Medulla oblongata (tissue), 1 donor: ENCODE measurements at regions not wholly inside any gene's neighbourhood (a gene's known extent, or its start where the extent isn't known, plus 50 kb on each side); places are given as distances from the start of the nearest gene placed in this dataset.
"Not testable (repeated sequence)": the region's sequence is repeated elsewhere in the genome, so short reads cannot be mapped to it uniquely, and the experiment has no call there.

Experiments
- DNase-seq: peaks from one replicate; pipeline ENCODE4 v3.0.0-alpha.2; 2015; ENCODE audit errors: extremely low spot score

DNA sequence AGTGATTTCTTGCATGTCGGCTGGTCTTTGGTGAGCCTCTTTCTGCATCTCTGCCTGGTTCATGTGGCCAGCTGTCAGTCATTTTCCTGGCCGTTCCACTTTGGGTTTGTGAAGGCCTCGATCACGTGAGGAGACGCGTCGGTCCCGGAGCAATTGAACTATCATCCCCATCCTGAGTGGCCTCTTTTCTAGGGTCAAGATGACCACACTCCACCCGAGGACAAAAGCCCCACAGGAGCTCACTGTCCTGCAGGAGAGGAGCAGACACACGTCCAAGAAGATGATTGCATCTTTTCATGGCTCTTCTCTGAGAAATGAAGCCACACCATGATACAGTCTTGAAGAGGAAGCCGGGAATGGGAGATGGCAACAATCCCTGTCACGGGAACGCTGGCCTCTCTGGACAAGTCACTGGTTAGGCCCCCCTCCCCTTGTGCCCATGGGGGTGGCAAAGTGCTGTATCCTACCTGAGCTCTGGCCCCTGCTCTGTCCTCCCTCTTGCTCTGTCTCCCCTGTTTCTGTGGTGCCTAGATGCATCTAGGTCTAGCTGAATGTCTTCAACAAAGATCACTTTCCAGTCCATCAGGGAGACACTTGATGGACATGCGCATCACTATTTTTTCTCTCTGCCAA lies 291.4 kb upstream of the ZNF337 start:
- not testable (repeated sequence) for DNase-seq

- DNase-seq: peak; percentile 46
Observed at GRCh38 chr20:25987073-25987927, 290.6 kb upstream of the ZNF337 start.

DNA sequence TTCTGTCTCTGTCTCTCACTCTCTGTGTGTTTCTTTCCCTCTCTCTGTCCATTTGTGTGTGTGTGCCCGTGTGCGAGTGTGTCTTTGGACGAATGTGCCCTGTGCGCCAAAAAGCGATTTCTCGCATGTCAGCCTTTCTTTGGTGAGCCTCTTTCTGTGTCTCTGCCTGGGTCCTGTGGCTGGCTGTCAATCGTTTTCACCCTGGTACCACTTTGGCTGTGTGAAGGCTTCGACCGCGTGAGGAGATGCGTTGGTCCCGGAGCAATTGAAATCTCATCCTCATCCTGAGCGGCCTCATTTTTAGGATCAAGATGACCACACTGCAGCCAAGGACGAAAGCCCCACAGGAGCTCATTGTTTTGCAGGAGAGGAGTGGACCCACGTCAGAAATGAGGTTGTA lies 288.9 kb upstream of the ZNF337 start:
- DNase-seq: no peak

DNA sequence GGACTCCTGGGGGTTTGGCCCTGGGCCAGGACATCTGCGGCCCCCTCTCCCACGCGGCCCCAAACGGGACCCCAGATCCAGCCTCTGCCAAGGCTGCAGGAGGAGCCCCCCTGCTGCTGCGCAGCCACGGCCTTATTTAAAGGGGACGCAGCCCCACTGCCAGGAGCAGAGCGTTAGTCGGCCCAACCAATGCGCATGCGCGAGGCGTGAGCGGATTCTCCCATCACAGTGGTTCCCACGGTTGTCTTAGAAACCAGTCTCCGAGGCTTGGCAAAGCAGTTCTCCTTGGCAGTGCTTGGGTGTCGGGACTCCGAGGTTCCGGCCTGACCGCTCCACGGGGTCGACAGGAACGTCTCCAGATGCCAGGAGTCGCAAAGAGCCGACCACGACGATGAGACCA lies 288.3 kb upstream of the ZNF337 start:
- no peak for DNase-seq

DNA sequence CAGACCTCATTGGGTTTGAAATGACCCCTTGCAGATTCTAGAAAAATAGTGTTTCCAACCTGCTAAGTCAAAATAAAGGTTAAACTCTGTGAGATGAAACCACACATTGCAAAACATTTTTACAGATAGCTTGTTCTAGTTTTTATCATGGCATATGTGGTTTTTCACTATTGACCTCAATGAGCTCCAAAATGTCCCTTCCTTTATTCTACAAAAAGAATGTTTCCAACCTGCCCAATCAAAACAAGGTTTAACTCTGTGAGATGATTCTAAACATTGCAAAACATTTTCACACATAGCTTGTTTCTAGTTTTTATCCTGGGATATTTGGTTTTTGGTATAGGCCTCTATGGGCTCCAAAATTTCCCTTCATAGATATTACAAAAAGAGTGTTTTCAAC lies 286.0 kb upstream of the ZNF337 start:
- DNase-seq: not testable (repeated sequence)

DNA sequence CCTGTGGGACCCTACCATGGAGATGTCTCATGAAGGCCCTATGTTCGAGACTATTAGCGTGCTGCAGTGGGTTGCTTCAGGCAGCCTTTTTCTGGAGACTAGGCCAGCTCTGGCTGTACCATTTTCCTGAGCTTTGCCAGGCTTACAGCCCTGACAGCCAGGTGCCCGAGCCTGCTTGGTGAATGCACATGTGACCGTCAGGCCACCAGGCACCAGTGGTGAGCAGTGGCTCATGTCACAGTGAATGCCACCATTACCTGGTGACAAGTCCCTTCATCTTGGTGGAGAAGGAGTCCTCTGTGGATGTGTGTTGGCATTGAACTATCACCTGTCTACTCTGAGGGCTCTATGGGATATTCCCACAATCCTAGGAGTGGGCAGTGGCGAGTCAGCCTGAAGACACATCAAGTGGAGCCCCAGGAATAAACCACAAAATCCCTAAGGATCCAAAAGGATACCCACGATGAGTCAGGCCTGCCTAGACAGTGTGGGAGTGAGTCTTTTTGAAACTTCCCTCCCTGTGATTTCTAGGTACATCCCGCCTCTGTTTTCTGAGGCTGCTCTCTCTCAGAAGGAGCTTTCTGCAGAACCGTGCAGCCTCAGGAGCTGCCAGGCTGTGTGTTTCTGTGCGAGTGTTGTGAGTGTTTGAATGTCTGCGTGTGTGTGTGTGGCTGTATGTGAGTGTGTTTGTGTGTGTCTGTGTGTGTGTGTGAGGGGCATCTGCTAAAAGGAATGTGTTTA lies 282.0 kb upstream of the ZNF337 start:
- not testable (repeated sequence) for DNase-seq

DNA sequence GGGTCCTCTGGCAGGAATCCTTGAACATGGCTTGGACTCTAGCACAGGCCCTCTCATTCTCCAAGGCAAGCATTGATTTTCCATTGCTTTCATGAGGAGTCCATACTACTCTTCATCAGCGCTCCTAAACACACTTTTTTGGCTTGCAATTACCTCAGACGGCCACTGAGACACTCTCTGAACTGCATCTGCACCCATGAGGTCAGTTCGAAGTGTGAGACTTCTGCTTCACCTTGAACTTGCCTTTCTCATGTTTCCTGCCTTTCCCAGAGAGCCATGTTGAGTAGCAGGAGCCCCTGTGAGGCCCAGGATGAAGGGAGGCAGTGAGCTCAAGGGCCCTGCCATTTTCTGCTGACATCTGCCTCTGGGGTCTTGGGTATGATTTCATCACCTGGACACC lies 279.2 kb upstream of the ZNF337 start:
- DNase-seq: not testable (repeated sequence)

GRCh38 chr20:25965203-25965602 lies 268.6 kb upstream of the ZNF337 start:
- DNase-seq: not testable (repeated sequence)

DNA sequence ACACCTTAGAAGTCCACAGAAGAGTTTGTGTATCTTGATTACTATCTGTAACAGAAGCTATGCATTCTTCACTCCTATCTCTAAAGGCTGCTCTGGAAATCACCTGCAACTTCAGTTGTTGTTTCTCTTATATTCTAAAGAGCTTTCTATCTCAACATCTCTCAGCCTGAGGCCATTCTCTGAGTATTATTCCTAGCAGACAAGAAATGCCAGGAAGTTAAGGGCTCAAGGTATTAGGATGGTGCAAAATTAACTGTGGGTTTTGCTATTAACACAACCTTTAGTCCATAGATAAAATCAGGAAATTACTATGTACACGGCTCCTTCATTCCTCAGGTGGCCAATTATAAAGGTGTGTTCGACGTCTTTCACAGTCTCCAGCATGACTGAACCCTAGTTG lies 257.2 kb upstream of the ZNF337 start:
- DNase-seq: not testable (repeated sequence)

DNA sequence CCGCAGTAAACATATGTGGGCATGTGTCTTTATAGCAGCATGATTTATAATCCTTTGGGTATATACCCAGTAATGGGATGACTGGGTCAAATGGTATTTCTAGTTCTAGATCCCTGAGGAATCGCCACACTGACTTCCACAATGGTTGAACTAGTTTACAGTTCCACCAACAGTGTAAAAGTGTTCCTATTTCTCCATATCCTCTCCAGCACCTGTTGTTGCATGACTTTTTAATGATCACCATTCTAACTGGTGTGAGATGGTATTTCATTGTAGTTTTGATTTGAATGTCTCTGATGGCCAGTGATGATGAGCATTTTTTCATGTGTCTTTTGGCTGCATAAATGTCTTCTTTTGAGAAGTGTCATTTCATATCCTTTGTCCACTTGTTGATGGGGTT lies 238.6 kb upstream of the ZNF337 start:
- DNase-seq: not testable (repeated sequence)

DNA sequence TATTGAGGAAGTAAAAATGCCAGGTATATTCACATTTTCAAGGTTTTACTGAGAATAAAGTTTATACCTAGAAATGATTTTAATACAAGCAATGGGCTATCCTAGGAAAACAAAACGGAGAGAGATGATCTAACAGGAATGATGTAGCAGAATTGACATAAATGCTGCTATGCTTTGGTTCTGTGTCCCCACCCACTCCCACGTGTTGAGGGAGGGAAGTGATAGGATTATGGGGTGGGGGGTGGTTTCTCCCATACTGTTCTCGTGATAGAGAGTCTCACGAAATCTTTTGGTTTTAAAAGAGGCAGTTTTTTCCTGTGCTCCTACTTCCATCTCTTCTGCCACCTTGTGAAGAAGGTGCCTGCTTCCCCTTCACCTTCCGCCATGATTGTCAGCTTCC lies 236.2 kb upstream of the ZNF337 start:
- DNase-seq: not testable (repeated sequence)

DNA sequence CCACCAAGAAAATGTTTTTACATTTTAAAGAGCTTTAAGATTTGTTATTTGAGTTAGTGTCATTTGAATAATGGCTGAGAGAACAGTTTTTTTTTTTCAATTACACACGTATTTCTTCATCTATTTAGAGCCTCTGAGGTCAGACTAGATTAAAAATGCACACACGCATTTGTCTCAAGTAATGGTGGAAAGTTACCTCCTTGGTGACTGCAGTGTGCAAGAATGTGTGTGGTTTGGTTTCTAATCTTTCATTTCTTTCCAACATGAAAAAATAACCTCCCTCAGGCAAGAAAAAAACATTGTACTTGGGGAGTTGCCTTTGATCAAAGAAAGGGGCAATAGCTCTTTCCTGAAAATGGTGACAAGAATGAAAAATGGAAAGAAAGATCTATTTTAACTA lies 235.5 kb upstream of the ZNF337 start:
- not testable (repeated sequence) for DNase-seq

DNA sequence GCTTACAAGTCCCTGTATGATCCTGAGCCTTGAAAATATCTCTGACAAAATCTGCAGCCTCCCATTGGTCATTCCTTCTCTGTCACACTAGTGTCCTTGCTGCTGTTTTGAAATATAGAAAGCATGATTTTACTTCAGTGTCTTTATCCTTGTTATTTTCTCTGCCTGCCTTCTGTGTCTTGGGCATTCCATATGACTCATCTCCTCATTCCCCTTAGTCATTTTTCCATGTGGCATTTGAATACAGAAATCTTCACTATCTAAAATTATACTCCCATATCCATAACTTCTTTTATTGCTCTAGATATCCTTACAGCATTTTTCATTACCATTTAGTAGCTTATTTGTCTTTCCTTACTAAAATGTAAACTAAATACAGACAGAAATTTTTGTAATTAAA lies 205.7 kb upstream of the ZNF337 start:
- not testable (repeated sequence) for DNase-seq

DNA sequence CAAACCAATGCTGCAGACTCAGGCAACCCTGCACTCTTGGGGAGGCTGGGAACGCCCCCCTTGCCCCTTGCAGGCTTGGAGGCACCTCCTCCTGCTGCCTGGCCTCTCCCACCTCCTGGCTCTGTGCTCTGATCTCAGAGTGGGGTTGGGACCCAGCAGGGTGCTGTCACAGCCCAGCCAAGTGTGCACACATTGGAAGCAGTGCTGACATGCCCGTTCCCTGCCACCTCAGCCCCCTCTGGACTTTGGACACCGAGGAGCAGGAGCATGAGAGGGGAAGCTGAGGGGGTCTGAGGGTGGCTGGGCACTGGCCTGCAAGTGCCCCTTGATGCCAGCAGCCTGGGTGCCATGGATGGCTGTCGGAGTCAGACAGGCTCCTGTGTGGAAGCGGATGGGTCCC lies 202.0 kb upstream of the ZNF337 start:
- not testable (repeated sequence) for DNase-seq

GRCh38 chr20:25879096-25879495 lies 182.4 kb upstream of the ZNF337 start:
- not testable (repeated sequence) for DNase-seq

DNA sequence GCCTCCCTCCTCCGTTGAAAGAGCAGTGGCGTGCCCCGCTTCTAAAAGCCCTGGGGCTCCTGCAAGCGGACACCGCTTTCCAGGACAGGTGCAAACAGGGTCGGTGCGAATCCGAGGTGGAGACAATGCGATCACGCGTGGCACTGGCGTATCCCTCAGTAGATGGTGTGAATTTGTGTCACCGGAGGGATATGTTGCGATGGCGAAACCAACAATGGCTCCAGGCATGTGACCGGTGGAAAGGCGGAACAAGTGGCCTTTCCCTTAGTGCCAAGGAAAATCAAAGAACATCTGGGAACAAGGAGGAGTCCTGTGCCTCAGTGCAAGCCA lies 172.0 kb upstream of the ZNF337 start:
- DNase-seq: not testable (repeated sequence)

GRCh38 chr20:25867776-25868649 lies 171.4 kb upstream of the ZNF337 start:
- DNase-seq: peak; percentile 86

DNA sequence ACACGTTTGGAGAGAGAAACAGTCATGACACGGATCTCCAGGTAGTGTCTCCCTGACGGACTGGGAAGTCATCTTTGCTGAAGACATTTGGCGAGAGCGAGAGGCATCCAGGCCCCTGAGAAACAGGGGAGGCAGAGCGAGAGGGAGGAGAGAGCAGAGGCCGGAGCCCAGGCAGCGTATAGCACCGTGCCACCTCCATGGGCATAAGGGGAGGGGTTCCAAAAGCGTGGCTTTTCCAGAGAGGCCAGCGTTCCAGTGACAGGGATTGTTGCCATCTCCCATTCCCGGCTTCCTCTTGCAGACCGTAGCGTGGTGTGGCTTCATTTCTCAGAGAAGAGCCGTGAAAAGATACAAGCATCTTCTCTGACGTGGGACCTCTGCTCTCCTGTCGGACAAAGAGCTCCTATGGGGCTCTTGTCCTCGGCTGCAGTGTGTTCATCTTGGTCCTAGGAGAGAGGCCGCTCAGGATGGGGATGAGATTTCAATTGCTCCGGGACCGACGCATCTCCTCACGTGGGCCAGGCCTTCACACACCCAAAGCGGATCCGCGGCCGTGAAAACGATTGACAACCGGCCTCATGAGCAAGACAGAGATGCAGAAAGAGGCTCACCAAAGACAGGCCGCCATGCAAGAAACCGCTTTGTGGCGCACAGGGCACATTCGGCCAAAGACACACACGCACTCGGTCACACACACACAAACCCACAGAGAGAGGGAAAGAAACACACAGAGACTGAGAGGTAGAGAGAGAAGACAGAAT lies 170.5 kb upstream of the ZNF337 start:
- DNase-seq: not testable (repeated sequence)

GRCh38 chr20:25865715-25866656 lies 169.3 kb upstream of the ZNF337 start:
- DNase-seq: peak; percentile 85
